ENCODE measurements at regions not wholly inside any gene's neighbourhood (a gene's known extent, or its start where the extent isn't known, plus 50 kb on each side); places are given as distances from the start of the nearest gene placed in this dataset.

GRCh38 chr4:123747016-123747415, 350.4 kb downstream of the SPRY1 start:
- no peak for DNase-seq (ENCODE audit: low read depth in 2 of 2)

- no peak for DNase-seq (ENCODE audit: low read depth in 2 of 2)
These were observed 352.2 kb downstream of the SPRY1 start for GRCh38 chr4:123748806-123749205.

- no peak for DNase-seq (ENCODE audit: low read depth in 2 of 2)
These were observed 352.8 kb downstream of the SPRY1 start for GRCh38 chr4:123749383-123749782.

DNA sequence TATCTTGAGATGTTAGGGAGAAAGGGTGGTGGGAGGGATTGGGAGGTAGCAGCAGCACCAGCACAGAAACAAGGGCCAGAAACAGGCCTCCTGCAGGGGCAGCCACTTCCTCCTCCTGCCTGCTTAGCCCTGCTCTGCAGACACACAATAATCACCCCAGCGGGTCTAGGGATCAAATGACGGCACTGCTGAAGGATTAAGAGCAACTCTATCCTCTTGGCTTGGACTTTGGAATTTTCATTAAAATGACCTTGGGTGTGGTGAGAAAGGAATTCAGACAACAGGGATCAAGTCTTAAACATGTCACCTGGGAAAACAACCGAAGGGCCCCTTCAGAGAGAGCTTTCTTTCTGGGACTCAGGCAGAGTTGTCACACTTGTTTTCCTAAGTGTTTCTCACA, 353.4 kb downstream of the SPRY1 start:
- DNase-seq (ENCODE audit: low read depth in 2 of 2), result no peak

DNA sequence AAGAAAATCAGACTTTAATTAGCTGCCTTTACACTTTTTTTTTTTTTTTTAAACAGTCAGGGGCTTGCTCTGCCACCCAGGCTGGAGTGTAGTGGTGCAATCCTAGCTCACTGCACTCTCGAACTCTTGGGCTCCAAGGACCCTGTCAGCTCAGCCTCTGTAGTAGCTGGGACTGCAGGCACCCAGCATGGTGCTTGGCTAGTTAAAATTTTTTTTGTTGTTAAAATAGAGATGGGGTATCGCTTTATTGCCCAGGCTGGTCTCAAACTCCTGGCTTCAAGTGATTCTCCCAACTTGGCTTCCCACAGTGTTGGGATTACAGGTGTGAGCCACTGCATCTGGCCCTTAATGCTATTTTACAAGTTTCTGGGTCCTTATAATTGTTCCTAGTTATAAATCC, 359.1 kb downstream of the SPRY1 start:
- no peak for DNase-seq (ENCODE audit: low read depth in 2 of 2)

DNA sequence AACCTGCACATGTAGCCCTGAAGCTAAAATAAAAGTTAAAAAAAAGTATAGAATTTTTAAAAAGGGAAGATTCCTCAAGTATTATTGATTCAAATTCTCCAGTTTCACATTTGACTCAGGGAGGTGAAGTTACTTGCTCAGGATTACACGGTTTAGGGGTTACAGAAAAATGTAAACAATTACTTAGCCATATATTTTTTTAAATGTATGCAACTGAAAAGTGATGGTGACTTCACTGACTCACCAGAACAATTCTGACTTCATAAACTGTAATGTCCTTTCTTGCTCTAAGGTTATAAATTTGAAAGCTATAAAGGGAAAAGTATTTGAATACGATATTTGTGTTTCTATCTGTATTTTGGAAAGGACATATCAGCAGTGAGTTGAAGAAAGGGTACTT, 371.2 kb downstream of the SPRY1 start:
- DNase-seq (ENCODE audit: low read depth in 2 of 2), result no peak

DNA sequence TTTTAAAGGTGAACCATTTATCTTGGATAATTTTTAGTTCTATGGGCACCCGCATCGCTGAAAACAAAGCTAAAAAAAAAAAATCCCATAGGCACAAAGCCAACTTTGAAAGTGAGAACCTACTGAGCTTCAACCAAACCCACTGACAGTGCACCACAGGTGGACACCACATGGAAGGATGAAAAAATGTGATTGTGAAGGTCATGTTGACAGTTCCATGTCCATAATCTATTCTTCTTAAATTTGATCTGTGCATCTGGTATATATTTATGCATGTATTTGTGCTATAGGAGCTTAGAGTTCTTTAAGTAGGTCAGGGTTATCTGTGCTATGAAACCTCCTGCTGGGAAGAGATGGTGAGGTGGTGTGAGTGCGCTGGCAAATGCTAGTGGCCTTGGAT, 374.3 kb downstream of the SPRY1 start:
- DNase-seq (ENCODE audit: low read depth in 2 of 2), result no peak

GRCh38 chr4:123776267-123776666, 379.7 kb downstream of the SPRY1 start:
- no peak for DNase-seq (ENCODE audit: low read depth in 2 of 2)

- no peak for DNase-seq (ENCODE audit: low read depth in 2 of 2)
These were observed 380.8 kb downstream of the SPRY1 start for GRCh38 chr4:123777373-123777772.

DNA sequence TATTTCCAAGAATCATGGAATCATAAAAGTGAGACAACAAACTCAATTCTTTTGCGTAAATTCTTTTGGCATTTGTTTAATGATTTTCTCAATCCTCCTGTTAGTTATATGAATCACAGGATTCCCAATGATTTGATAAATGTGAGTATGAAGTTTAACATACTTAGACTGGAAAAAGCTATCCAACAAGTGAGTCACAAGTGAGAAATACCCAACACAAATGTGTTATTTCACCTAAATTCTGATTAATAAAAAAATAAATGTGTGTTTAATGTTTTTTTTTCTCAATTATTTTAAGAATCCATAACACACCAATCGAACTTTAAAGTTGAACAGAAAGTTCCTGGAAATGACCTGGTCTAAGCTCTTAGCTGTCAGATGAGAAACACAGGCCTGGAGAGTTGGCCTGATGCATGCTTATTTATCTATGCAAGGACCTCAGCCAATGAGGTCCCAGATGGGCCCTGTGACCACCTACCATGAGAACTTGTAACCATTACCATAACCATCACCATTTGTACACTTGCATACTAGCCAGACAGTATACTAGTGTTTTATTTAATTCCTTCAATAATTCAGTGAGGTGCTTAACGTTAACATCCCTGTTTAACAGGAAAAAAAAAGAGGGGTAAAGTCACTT, 386.7 kb downstream of the SPRY1 start:
- no peak for DNase-seq (ENCODE audit: low read depth in 2 of 2)

DNA sequence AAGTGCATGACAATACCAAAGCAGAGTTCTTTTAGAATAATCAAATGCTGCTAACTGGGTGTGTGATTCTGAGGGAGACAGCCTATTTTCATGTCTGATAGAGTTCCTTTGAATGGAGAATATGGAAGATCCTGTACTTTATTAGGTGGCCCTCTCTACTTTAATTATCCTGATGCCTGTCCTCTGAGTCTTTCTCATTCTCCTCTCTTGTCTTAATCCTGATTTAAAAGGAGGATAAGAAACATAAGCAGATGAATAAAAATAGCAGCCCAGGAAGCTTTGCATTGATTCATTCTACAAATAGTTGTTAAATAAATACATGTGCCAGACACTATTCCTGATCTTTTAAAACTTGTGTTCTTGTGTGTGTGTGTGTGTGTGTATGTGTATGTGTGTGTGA, 387.3 kb downstream of the SPRY1 start:
- no peak for DNase-seq (ENCODE audit: low read depth in 2 of 2)

- no peak for DNase-seq (ENCODE audit: low read depth in 2 of 2)
These were observed 388.0 kb downstream of the SPRY1 start for GRCh38 chr4:123784626-123785025.

DNA sequence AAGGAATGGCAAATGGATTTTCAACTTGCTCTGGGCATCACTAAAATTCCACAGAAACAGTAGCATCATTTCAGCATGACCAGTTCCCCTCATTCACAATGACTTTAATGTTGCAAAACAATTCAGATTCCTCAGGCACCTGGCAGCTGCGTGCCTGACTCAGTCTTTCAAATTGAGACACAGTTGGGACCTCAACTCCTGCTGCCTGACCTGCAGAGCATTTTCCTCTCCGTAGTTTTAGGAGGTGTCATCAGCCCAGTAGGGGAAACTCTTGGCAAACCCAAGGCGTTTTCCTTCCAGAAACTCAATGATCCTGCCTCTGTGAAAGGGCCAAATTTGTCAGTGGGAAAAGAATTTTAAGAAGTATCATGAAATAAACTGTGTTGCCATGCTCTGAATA, 388.9 kb downstream of the SPRY1 start:
- DNase-seq (ENCODE audit: low read depth in 2 of 2), result no peak

DNA sequence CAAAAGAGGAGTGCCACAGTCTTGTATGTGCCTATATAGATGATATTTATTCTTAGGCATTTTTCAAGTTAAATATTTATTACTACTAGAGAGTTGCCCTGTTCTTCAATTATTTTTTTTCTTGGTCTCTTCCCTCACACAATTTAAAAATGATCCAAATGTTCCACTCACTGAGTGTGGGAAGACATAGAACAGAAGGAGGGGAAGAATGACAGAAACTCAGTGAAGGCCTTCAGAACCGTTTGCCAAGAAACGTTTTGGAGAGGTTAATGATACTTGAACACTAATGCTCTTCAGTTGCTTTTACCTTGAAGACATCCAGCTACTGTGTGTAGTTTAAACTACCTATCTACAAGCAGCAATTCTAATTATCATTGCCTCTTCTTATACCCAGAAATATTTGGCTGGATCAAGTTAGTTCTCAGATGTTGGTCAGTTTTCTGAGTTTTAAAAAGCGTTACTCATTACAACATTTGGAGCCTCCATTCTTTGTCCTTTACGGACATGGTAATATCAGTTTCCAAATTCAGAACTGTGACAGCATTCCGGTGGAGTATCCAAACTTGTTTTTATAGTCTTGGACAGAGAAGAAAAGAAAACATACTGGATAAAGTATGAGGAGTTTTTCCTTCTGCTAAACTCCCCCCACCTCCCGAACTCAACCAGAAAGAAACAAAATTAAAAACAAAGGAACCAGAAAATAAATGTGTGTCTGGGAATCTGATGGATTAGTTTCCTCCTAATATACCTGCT, 389.7 kb downstream of the SPRY1 start:
- no peak for DNase-seq (ENCODE audit: low read depth in 2 of 2)

GRCh38 chr4:123786920-123787319, 390.3 kb downstream of the SPRY1 start:
- DNase-seq (ENCODE audit: low read depth in 2 of 2), result no peak

DNA sequence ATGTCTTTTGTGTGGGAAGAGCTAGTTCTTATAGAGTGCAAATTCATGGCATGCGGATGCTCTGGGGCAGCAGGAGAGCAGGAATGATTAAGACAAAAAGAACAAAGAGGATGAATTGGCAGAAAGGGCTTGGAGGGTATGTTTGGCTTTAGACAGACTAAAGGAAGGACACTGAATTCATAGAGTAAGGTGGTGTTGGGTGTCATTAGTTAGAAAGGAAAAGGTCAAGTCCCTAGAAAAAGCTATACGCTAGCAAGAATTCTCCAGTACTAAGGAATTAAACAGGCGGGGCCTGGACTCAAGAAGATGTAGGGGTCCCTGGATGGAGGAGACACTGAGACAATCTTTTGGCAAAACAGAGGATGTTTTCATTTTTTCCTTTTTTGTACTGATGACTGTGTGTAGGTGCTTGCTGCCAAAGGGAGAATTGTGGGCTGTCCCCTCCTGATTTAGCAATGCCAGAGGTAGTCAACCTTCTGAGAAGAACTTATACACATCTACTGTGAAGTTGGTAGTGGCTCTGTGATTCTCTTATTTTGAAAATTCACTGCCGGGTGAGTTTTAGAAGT, 391.0 kb downstream of the SPRY1 start:
- DNase-seq (ENCODE audit: low read depth in 2 of 2), result no peak

DNA sequence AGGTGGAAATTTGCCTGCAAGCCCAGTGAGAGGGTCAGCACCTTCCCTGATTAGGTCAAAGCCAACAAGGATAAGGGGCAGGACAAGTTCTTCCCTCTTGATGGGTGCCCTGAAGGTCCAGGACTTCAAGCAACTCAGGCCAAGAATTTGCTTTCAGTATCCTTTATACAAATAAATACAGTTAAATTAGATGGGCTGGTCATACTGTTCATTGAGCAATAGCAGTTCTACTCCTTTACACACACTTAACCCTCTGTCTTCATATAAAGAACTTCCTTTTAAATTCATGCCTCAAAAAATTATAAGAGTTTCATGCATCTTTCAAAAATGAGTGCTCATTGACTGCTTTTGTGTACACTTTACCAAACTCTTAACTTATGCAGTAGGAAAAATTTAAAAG, 392.0 kb downstream of the SPRY1 start:
- no peak for DNase-seq (ENCODE audit: low read depth in 2 of 2)

DNA sequence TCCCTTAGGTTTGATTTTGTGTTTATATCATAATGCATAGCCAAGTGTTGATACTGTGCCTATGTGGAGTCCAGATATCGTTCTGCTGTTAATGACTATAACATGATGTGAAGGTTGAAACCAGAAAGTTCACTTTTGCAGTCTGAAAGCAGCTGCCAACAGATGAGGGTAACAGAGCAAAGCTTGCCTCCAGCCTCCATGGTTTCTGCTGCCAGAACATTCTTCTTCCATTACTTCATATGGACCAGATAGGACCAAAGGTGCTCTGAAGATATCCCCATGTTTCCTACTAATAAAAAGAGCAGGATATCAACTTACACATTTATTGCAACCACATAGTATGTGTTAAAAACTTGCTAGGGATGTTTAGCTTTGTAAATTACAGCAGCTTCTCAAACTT, 394.1 kb downstream of the SPRY1 start:
- no peak for DNase-seq (ENCODE audit: low read depth in 2 of 2)

GRCh38 chr4:123802082-123802645, 405.6 kb downstream of the SPRY1 start:
- DNase-seq (ENCODE audit: low read depth in 2 of 2), result no peak

- no peak for DNase-seq (ENCODE audit: low read depth in 2 of 2)
These were observed 406.3 kb downstream of the SPRY1 start for GRCh38 chr4:123802933-123803332.

DNA sequence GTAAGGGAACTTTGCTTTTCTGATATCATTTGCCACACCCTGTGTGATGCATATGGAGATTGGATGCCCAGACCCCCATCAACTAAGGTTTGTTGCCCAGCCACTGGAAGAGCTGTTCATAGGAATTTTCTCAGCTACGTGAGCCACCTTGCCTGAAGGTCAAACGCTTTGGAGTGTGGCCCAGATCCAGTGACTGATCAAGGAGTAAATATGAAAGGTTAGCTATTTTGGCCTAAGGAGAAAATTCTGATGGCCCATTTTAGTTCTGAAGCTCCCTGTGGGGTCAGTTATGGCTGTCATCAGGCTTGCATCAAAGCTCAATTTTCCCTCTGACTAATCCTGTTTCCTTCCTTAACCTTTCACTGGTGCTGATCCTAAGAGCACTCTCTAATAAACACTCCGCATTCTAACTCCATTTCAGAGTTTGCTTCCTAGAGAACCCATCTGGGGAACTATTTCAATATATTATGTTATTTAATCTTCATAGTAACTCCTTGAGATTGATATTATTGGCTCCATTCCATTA, 407.7 kb downstream of the SPRY1 start:
- no peak for DNase-seq (ENCODE audit: low read depth in 2 of 2)

DNA sequence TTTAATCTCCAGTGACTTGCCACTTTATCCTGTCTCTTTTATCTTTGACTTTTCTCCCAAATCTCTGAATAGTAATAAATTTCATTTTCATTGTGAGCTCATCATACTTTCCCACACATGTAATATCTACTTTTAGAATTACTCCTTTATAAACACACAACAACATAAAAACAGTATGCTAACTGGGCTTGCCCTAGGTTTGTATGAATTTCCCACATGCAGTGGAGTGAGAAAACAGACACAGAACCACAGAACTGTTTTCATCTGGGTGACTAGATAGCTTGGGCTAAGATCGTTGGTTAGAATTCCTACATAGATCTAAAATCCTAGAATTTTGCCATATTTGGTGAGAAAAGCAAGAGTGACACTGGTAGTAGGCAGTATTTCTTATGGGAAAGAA, 409.5 kb downstream of the SPRY1 start:
- no peak for DNase-seq (ENCODE audit: low read depth in 2 of 2)

- DNase-seq (ENCODE audit: low read depth in 2 of 2), result no peak
These were observed 410.6 kb downstream of the SPRY1 start for GRCh38 chr4:123807187-123807586.
